Neural cell (in vitro differentiated cells): ENCODE measurements at regions not wholly inside any gene's neighbourhood (a gene's known extent, or its start where the extent isn't known, plus 50 kb on each side); places are given as distances from the start of the nearest gene placed in this dataset.

ENCODE experiments used
- H2AFZ ChIP-seq: fragments of 200-600, 300-800 bp; sonication (generic), shearing (Covaris generic); 2 replicates; pipeline ENCODE4 v1.6.0; 2014; ENCODE audit warnings: low read depth, mild to moderate bottlenecking, antibody characterized with exemption, low read length, moderate library complexity
- H3F3A ChIP-seq: fragments of 200-600 bp; shearing (Covaris generic); 2 replicates; pipeline ENCODE4 v1.6.1; 2016; ENCODE audit warnings: mild to moderate bottlenecking, moderate library complexity, mixed read lengths, antibody characterized with exemption, low read length; ENCODE audit not compliant: insufficient read depth, poor library complexity, severe bottlenecking
- H3K27ac ChIP-seq: fragments of 200-600, 300-800 bp; sonication (generic), shearing (Covaris generic); 2 replicates; pipeline ENCODE4 v1.5.1; 2014; ENCODE audit warnings: mild to moderate bottlenecking, low read length, moderate library complexity
- H3K27me3 ChIP-seq: fragments of 300-800, 200-600 bp; sonication (generic), shearing (Covaris generic); 2 replicates; pipeline ENCODE4 v1.6.0; 2014; ENCODE audit warnings: mild to moderate bottlenecking, low read depth, low read length, moderate library complexity; ENCODE audit not compliant: insufficient read depth
- H3K36me3 ChIP-seq: fragments of 300-800, 200-600 bp; sonication (generic), shearing (Covaris generic); 2 replicates; pipeline ENCODE4 v1.5.1; 2014; ENCODE audit warnings: mild to moderate bottlenecking, antibody characterized with exemption, low read length, moderate library complexity; ENCODE audit not compliant: insufficient read depth
- H3K4me2 ChIP-seq: fragments of 300-800, 200-600 bp; sonication (generic), shearing (Covaris generic); 2 replicates; pipeline ENCODE4 v1.6.0; 2014; ENCODE audit warnings: mild to moderate bottlenecking, low read length
- H3K4me3 ChIP-seq: fragments of 300-800, 200-600 bp; sonication (generic), shearing (Covaris generic); 2 replicates; pipeline ENCODE4 v1.5.1; 2014; ENCODE audit warnings: mild to moderate bottlenecking, low read length, moderate library complexity
- H3K79me2 ChIP-seq: fragments of 200-600 bp; shearing (Covaris generic); replicated peaks from 2 replicates; pipeline ENCODE4 v1.6.0; 2014; ENCODE audit warnings: mild to moderate bottlenecking, low read length, moderate library complexity; ENCODE audit not compliant: insufficient read depth
- H3K9ac ChIP-seq: fragments of 300-800, 200-600 bp; sonication (generic), shearing (Covaris generic); 2 replicates; pipeline ENCODE4 v1.6.1; 2016; ENCODE audit warnings: mild to moderate bottlenecking, low read length, mixed read lengths
- H3K9me2 ChIP-seq: fragments of 200-600 bp; shearing (Covaris generic); 2 replicates; pipeline ENCODE4 v1.6.1; 2016; ENCODE audit warnings: mild to moderate bottlenecking, low read length, mixed read lengths; ENCODE audit not compliant: insufficient read depth
- H3K9me3 ChIP-seq: fragments of 200-600, 300-800 bp; sonication (generic), shearing (Covaris generic); 2 replicates; pipeline ENCODE4 v1.6.1; 2016; ENCODE audit warnings: mild to moderate bottlenecking, mixed run types, low read length, moderate library complexity, mixed read lengths
- H4K20me1 ChIP-seq: fragments of 200-600 bp; shearing (Covaris generic); 2 replicates; pipeline ENCODE4 v1.6.1; 2016; ENCODE audit warnings: mild to moderate bottlenecking, mixed run types; ENCODE audit not compliant: insufficient read depth
- EP300 ChIP-seq: fragments of 450-650 bp; conservative IDR thresholded peaks from 2 replicates; pipeline ENCODE4 v1.6.1; 2014; ENCODE audit warnings: antibody characterized with exemption, mild to moderate bottlenecking, moderate library complexity; ENCODE audit not compliant: poor library complexity, severe bottlenecking
- EZH2 ChIP-seq: fragments of 200-600, 300-800 bp; shearing (Covaris generic), sonication (generic); IDR thresholded peaks from 2 replicates; pipeline ENCODE4 v1.6.1; 2014; ENCODE audit warnings: antibody characterized with exemption, low read length, borderline replicate concordance, mild to moderate bottlenecking; ENCODE audit not compliant: insufficient read depth, poor library complexity, severe bottlenecking
- MXI1 ChIP-seq: fragments of 450-650 bp; conservative IDR thresholded peaks from 2 replicates; pipeline ENCODE4 v1.6.1; 2014; ENCODE audit warnings: antibody characterized with exemption, mild to moderate bottlenecking; ENCODE audit not compliant: poor library complexity, severe bottlenecking
- POLR2AphosphoS5 ChIP-seq: IDR thresholded peaks from 2 replicates; pipeline ENCODE4 v1.6.1; 2012
- RAD21 ChIP-seq: fragments of 450-650 bp; conservative IDR thresholded peaks from 2 replicates; pipeline ENCODE4 v1.6.1; 2014; ENCODE audit warnings: antibody characterized with exemption, mild to moderate bottlenecking, moderate library complexity
- SMC3 ChIP-seq: fragments of 450-650 bp; conservative IDR thresholded peaks from 2 replicates; pipeline ENCODE4 v1.6.1; 2014; ENCODE audit warnings: antibody characterized with exemption, mild to moderate bottlenecking, moderate library complexity; ENCODE audit not compliant: poor library complexity
- TAF1 ChIP-seq: IDR thresholded peaks from 2 replicates; pipeline ENCODE4 v1.6.1; 2012; ENCODE audit warnings: low read depth
- TF ChIP-seq, protein P1 (sequence below): IDR thresholded peaks from 2 replicates; pipeline ENCODE4 v1.6.1; 2012; ENCODE audit warnings: borderline replicate concordance
- TF ChIP-seq, protein P2 (sequence below): fragments of 450-650 bp; IDR thresholded peaks from 2 replicates; pipeline ENCODE4 v1.5.1; 2014; ENCODE audit warnings: antibody characterized with exemption, mild to moderate bottlenecking, moderate library complexity; ENCODE audit not compliant: poor library complexity, severe bottlenecking

DNA sequence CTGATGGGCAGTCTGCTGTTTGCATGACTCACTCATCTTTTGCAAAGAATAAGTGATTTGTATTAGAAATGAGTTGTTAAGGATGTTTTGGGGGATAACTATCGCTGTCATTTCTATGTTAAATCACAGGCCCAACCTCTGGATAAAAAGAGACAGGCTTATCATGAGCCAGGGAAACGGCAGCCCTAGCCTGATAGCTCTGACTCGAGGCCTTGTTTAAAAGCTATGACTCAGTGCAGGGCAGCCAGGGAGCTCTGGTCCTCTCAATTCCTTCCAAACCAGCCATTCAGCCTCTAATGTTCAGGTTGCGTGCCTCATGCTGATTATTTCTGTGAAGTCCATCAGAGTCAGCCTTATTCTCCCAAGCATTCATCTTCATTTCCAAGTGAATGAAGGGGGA lies 305.9 kb upstream of the HAND2 start:
- H3K9ac ChIP-seq: no peak overlapping the region
- no peak overlapping the region for H3K4me2 ChIP-seq

DNA sequence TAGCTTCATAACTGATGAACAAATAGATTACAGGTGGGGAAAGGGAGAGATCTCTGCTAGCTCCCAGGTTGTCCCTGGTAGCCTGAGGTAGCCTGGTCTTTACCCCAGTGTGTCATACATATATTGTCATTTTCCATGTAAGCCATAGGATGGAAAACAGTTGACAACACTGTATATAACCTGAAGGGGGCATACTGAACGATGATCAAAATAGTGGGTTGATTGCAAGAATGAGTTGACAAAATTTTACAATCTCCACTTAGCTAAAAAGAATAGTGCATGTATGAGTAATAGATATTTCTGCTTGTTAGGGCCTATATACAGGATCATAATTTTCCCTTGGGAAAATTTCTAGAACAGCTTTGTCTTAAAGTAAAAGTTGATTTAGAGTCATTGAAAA lies 304.1 kb upstream of the HAND2 start:
- H3K4me3 ChIP-seq: no peak overlapping the region
- H3K4me2 ChIP-seq: no peak overlapping the region
- no peaks in the 10 kb centered on the region for H4K20me1 ChIP-seq
- H3K9me2 ChIP-seq: no peaks in the 10 kb centered on the region
- no peak for TF ChIP-seq RAD21
- TF ChIP-seq, protein P1, sequence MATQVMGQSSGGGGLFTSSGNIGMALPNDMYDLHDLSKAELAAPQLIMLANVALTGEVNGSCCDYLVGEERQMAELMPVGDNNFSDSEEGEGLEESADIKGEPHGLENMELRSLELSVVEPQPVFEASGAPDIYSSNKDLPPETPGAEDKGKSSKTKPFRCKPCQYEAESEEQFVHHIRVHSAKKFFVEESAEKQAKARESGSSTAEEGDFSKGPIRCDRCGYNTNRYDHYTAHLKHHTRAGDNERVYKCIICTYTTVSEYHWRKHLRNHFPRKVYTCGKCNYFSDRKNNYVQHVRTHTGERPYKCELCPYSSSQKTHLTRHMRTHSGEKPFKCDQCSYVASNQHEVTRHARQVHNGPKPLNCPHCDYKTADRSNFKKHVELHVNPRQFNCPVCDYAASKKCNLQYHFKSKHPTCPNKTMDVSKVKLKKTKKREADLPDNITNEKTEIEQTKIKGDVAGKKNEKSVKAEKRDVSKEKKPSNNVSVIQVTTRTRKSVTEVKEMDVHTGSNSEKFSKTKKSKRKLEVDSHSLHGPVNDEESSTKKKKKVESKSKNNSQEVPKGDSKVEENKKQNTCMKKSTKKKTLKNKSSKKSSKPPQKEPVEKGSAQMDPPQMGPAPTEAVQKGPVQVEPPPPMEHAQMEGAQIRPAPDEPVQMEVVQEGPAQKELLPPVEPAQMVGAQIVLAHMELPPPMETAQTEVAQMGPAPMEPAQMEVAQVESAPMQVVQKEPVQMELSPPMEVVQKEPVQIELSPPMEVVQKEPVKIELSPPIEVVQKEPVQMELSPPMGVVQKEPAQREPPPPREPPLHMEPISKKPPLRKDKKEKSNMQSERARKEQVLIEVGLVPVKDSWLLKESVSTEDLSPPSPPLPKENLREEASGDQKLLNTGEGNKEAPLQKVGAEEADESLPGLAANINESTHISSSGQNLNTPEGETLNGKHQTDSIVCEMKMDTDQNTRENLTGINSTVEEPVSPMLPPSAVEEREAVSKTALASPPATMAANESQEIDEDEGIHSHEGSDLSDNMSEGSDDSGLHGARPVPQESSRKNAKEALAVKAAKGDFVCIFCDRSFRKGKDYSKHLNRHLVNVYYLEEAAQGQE: no peak
- TF ChIP-seq EZH2: no peak
- no peak for TF ChIP-seq SMC3
- TF ChIP-seq POLR2AphosphoS5: no peak
- no peak for TF ChIP-seq EP300
- TF ChIP-seq TAF1: no peak
- no peak for TF ChIP-seq MXI1
- no peak overlapping the region for H3K27ac ChIP-seq
- H2AFZ ChIP-seq: no peak overlapping the region
- H3K9ac ChIP-seq: no peak overlapping the region
- H3F3A ChIP-seq: no peaks in the 10 kb centered on the region
- no peaks in the 10 kb centered on the region for H3K79me2 ChIP-seq
- H3K36me3 ChIP-seq: no peaks in the 10 kb centered on the region
- no peaks in the 10 kb centered on the region for H3K27me3 ChIP-seq
- no peaks in the 10 kb centered on the region for H3K9me3 ChIP-seq

More for the DNA sequence above, 305.9 kb upstream of the HAND2 start:
- Histone ChIP-seq H3K27me3 (no peaks in the 10 kb centered on the region), H3K9me2 (no peaks in the 10 kb centered on the region), H3K79me2 (no peaks in the 10 kb centered on the region), H3F3A (no peaks in the 10 kb centered on the region), H2AFZ (no peak overlapping the region), H3K36me3 (no peaks in the 10 kb centered on the region), H3K27ac (no peak overlapping the region), H3K9me3 (no peaks in the 10 kb centered on the region), H3K4me3 (no peak overlapping the region), H4K20me1 (no peaks in the 10 kb centered on the region)
- TF ChIP-seq MXI1: peak; percentile 19
- no peak for TF ChIP-seq TAF1

DNA sequence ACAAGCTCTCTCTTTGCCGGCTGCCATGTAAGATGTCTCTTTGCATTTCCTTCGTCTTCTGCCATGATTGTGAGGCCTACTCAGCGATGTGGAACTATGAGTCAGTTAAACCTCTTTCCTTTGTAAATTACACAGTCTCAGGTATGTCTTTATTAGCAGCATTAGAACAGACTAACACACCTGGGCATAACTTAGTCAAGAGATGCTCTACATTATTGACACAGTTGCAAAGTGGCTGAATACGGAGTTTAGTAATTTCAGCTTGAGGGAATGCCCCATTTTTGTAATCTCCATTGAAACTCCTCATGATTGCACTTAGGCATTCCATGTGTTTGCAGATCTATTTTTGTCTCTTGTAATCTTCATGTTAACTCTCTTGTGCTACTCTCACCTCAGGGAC lies 299.5 kb upstream of the HAND2 start:
- Histone ChIP-seq H3K36me3 (no peaks in the 10 kb centered on the region), H2AFZ (no peak overlapping the region), H3K9ac (no peak overlapping the region), H3K9me3 (no peaks in the 10 kb centered on the region), H3K4me3 (no peak overlapping the region), H3K27ac (no peak overlapping the region), H3K27me3 (no peaks in the 10 kb centered on the region), H3F3A (no peaks in the 10 kb centered on the region), H3K9me2 (no peaks in the 10 kb centered on the region), H4K20me1 (no peaks in the 10 kb centered on the region), H3K79me2 (no peaks in the 10 kb centered on the region), H3K4me2 (no peak overlapping the region)
- TF ChIP-seq TAF1: no peak
- TF ChIP-seq EZH2: no peak
- TF ChIP-seq, protein P2, sequence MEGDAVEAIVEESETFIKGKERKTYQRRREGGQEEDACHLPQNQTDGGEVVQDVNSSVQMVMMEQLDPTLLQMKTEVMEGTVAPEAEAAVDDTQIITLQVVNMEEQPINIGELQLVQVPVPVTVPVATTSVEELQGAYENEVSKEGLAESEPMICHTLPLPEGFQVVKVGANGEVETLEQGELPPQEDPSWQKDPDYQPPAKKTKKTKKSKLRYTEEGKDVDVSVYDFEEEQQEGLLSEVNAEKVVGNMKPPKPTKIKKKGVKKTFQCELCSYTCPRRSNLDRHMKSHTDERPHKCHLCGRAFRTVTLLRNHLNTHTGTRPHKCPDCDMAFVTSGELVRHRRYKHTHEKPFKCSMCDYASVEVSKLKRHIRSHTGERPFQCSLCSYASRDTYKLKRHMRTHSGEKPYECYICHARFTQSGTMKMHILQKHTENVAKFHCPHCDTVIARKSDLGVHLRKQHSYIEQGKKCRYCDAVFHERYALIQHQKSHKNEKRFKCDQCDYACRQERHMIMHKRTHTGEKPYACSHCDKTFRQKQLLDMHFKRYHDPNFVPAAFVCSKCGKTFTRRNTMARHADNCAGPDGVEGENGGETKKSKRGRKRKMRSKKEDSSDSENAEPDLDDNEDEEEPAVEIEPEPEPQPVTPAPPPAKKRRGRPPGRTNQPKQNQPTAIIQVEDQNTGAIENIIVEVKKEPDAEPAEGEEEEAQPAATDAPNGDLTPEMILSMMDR: no peak
- no peak for TF ChIP-seq EP300
- TF ChIP-seq SMC3: no peak
- TF ChIP-seq RAD21: no peak
- no peak for TF ChIP-seq POLR2AphosphoS5
- TF ChIP-seq, protein P1: no peak
- TF ChIP-seq MXI1: no peak
